Gastroesophageal sphincter (tissue), 4 donors: ENCODE measurements at regions not wholly inside any gene's neighbourhood (a gene's known extent, or its start where the extent isn't known, plus 50 kb on each side); places are given as distances from the start of the nearest gene placed in this dataset.
"Not testable (repeated sequence)": the region's sequence is repeated elsewhere in the genome, so short reads cannot be mapped to it uniquely, and the experiment has no call there.

Experiments
- ATAC-seq: fragments of 150-250 bp; one replicate; pipeline ENCODE4 v1.9.1; 2016; ENCODE audit warnings: mild to moderate bottlenecking, moderate library complexity
- H3K27ac ChIP-seq, 4 donors: fragments of 200-600 bp; sonication (generic) in 3 of 4; 1 replicate in 3 of 4; 2 replicates in 1 of 4; pipeline ENCODE4 v1.5.1; 2016 to 2019
- H3K27me3 ChIP-seq: fragments of 200-600 bp; sonication (generic); one replicate; pipeline ENCODE4 v1.5.1; 2019
- H3K36me3 ChIP-seq, 2 donors: fragments of 200-600 bp; sonication (generic); one replicate each; pipeline ENCODE4 v1.5.1; 2019; ENCODE audit warnings: control low read depth in 1 of 2
- H3K4me1 ChIP-seq, 3 donors: fragments of 200-600 bp; sonication (generic); 1 replicate in 2 of 3; 2 replicates in 1 of 3; pipeline ENCODE4 v1.5.1; 2016 to 2019; ENCODE audit warnings: control low read depth in 2 of 3
- H3K4me3 ChIP-seq, 2 donors: fragments of 200-600 bp; sonication (generic); one replicate each; pipeline ENCODE4 v1.5.1; 2019; ENCODE audit warnings: mild to moderate bottlenecking in 1 of 2, moderate library complexity in 1 of 2
- H3K9me3 ChIP-seq, 3 donors: fragments of 200-600 bp; sonication (generic); one replicate each; pipeline ENCODE4 v1.5.1; 2017 to 2019; ENCODE audit warnings: control low read depth in 2 of 3
- CTCF ChIP-seq, 4 experiments: fragments of 200-600 bp in 2 of 4; fragments of 450-650 bp in 2 of 4; sonication (generic) in 1 of 4; IDR thresholded peaks; one replicate each; pipeline ENCODE4 v1.5.1; 2017 to 2019; ENCODE audit warnings: antibody characterized with exemption in 4 of 4, mild to moderate bottlenecking in 2 of 4, moderate library complexity in 2 of 4
- EP300 ChIP-seq: sonication (generic); formaldehyde crosslinking; IDR thresholded peaks from one replicate; pipeline ENCODE4 v1.6.1; 2017; ENCODE audit warnings: antibody characterized with exemption, mild to moderate bottlenecking
- POLR2A ChIP-seq, 2 donors: fragments of 450-650 bp; IDR thresholded peaks; one replicate each; pipeline ENCODE4 v1.6.1; 2017; ENCODE audit warnings: antibody characterized with exemption in 2 of 2, mild to moderate bottlenecking in 2 of 2, moderate library complexity in 1 of 2
- POLR2AphosphoS5 ChIP-seq: sonication (generic); formaldehyde crosslinking; IDR thresholded peaks from one replicate; pipeline ENCODE4 v1.6.1; 2017; ENCODE audit warnings: antibody characterized with exemption
- WGBS, 2 donors: methylation state at CpG; one replicate each; pipeline ENCODE4 v1.1.5; 2018; ENCODE audit warnings: low coverage in 1 of 2; 5-methylcytosine and 5-hydroxymethylcytosine counted together

GRCh38 chr11:121904148-121904547, 211.9 kb downstream of the BLID start:
- no peak for TF ChIP-seq POLR2A (IDR thresholded peaks at IDR 0.05)
- TF ChIP-seq POLR2AphosphoS5, result no peak
- TF ChIP-seq EP300, result no peak
- no peak for TF ChIP-seq CTCF (IDR thresholded peaks at IDR 0.05)
- Histone ChIP-seq H3K9me3 (no peaks in the 10 kb centered on the region), H3K27ac (no peak overlapping the region), H3K4me3 (no peak overlapping the region), H3K36me3 (no peaks in the 10 kb centered on the region), H3K4me1 (peaks cover 0 to 2% (median 0%) of the 10 kb centered on the region in 3 donors), H3K27me3 (no peaks in the 10 kb centered on the region)
- peak; percentile 13 for ATAC-seq
- 69 to 100% methylated on average over 1 to 4 of the region's 6 CpGs for WGBS, 2 donors

- Histone ChIP-seq H3K27me3 (no peaks in the 10 kb centered on the region), H3K4me3 (no peak overlapping the region), H3K27ac (no peak overlapping the region), H3K4me1 (peaks cover 0 to 5% (median 0%) of the 10 kb centered on the region in 3 donors), H3K9me3 (no peaks in the 10 kb centered on the region), H3K36me3 (no peaks in the 10 kb centered on the region)
- 68 to 89% methylated on average over 3 to 4 of the region's 4 CpGs for WGBS, 2 donors
- TF ChIP-seq CTCF (IDR thresholded peaks at IDR 0.05), result no peak
- no peak for TF ChIP-seq EP300
- no peak for TF ChIP-seq POLR2A (IDR thresholded peaks at IDR 0.05)
- no peak for TF ChIP-seq POLR2AphosphoS5
- ATAC-seq, result no peak
Measured at GRCh38 chr11:121901886-121902285, 214.1 kb downstream of the BLID start.

- ATAC-seq, H3K4me3 ChIP-seq, H3K27me3 ChIP-seq, H3K27ac ChIP-seq, H3K4me1 ChIP-seq, H3K36me3 ChIP-seq, H3K9me3 ChIP-seq: not testable (repeated sequence)
- WGBS, 2 donors, result 43% methylated on average over 1 of the region's 2 CpGs; no CpG with 5 or more reads in 1 of the 2 donors
Measured at GRCh38 chr11:121901417-121901816, 214.6 kb downstream of the BLID start.

- TF ChIP-seq POLR2AphosphoS5 (no peak), CTCF (IDR thresholded peaks at IDR 0.05) (no peak), EP300 (no peak), POLR2A (IDR thresholded peaks at IDR 0.05) (no peak)
- Histone ChIP-seq H3K36me3 (no peaks in the 10 kb centered on the region), H3K27me3 (no peaks in the 10 kb centered on the region), H3K4me1 (peaks cover 0 to 5% (median 0%) of the 10 kb centered on the region in 3 donors), H3K27ac (no peak overlapping the region), H3K9me3 (no peaks in the 10 kb centered on the region), H3K4me3 (no peak overlapping the region)
- WGBS, 2 donors, result 79 to 89% methylated on average over 3 of the region's 4 CpGs
- ATAC-seq, result no peak
Measured at GRCh38 chr11:121899520-121899919, 216.5 kb downstream of the BLID start.

GRCh38 chr11:121898903-121899302, 217.1 kb downstream of the BLID start:
- Histone ChIP-seq H3K27me3 (no peaks in the 10 kb centered on the region), H3K4me1 (peaks cover 0 to 5% (median 0%) of the 10 kb centered on the region in 3 donors), H3K4me3 (no peak overlapping the region), H3K27ac (no peak overlapping the region), H3K36me3 (no peaks in the 10 kb centered on the region), H3K9me3 (no peaks in the 10 kb centered on the region)
- TF ChIP-seq EP300, result no peak
- TF ChIP-seq POLR2A (IDR thresholded peaks at IDR 0.05), result no peak
- TF ChIP-seq POLR2AphosphoS5, result no peak
- no peak for TF ChIP-seq CTCF (IDR thresholded peaks at IDR 0.05)
- WGBS, 2 donors, result 36 to 43% methylated on average over 7 of the region's 7 CpGs
- peak; percentile 17 for ATAC-seq
